ENCODE measurements at regions not wholly inside any gene's neighbourhood (a gene's known extent, or its start where the extent isn't known, plus 50 kb on each side); places are given as distances from the start of the nearest gene placed in this dataset.

DNA sequence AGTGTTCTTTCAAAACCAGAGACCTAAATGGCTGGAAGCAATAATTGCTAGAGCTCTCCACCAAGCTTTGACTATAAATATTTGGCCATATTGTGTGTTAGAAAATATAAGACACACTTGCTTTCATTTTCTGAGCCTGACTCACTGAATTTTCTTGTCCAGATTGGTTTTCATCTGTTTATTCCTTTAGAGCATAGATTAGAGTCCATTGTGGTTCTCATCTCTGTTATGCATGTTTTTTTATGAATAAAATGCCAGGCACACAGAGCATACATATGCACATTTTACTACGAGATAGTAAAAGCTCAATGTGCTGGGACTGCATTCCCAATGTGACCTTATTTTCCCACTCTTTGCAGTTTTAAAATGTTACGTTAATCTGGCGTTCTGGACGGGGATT lies 115.3 kb upstream of the MLIP start:
- Histone ChIP-seq H3K9me2 (replicated peaks; ENCODE audit: insufficient read depth, low read length) (no peaks in the 10 kb centered on the region), H3K9ac (ENCODE audit: low read length) (no peak overlapping the region), H2AFZ (ENCODE audit: low read depth, low read length, severe bottlenecking) (no peak overlapping the region), H3K9me3 (ENCODE audit: insufficient read depth, low read length) (no peaks in the 10 kb centered on the region), H4K20me1 (ENCODE audit: low read depth, low read length) (no peaks in the 10 kb centered on the region), H3K4me3 (ENCODE audit: insufficient read depth, low read length, poor library complexity, severe bottlenecking) (no peak overlapping the region), H3F3A (ENCODE audit: insufficient read depth) (no peaks in the 10 kb centered on the region), H3K36me3 (ENCODE audit: low read length) (no peaks in the 10 kb centered on the region), H3K4me2 (ENCODE audit: low read depth, low read length, poor library complexity, severe bottlenecking) (no peak overlapping the region), H3K27me3 (ENCODE audit: low read length) (no peaks in the 10 kb centered on the region), H3K27ac (ENCODE audit: low read depth, low read length) (no peak overlapping the region), H3K79me2 (ENCODE audit: insufficient read depth, low read length) (no peaks in the 10 kb centered on the region)
- TF ChIP-seq CTCF (IDR thresholded peaks at IDR 0.05; ENCODE audit: insufficient read depth, low read length, poor library complexity, severe bottlenecking) (no peak), EZH2phosphoT487 (conservative IDR thresholded peaks at IDR 0.05; ENCODE audit: low read length) (no peak)

- no peaks in the 10 kb centered on the region for H3K36me3 ChIP-seq (ENCODE audit: low read length)
- no peak for TF ChIP-seq CTCF (IDR thresholded peaks at IDR 0.05; ENCODE audit: insufficient read depth, low read length, poor library complexity, severe bottlenecking)
- TF ChIP-seq EZH2phosphoT487 (conservative IDR thresholded peaks at IDR 0.05; ENCODE audit: low read length), result no peak
- H3F3A ChIP-seq (ENCODE audit: insufficient read depth), result no peaks in the 10 kb centered on the region
- no peak overlapping the region for H3K4me2 ChIP-seq (ENCODE audit: low read depth, low read length, poor library complexity, severe bottlenecking)
- no peak overlapping the region for H3K27ac ChIP-seq (ENCODE audit: low read depth, low read length)
- no peaks in the 10 kb centered on the region for H3K27me3 ChIP-seq (ENCODE audit: low read length)
- no peak overlapping the region for H2AFZ ChIP-seq (ENCODE audit: low read depth, low read length, severe bottlenecking)
- no peak overlapping the region for H3K4me3 ChIP-seq (ENCODE audit: insufficient read depth, low read length, poor library complexity, severe bottlenecking)
- H3K79me2 ChIP-seq (ENCODE audit: insufficient read depth, low read length), result no peaks in the 10 kb centered on the region
- H3K9me3 ChIP-seq (ENCODE audit: insufficient read depth, low read length), result no peaks in the 10 kb centered on the region
- no peak overlapping the region for H3K9ac ChIP-seq (ENCODE audit: low read length)
- H3K9me2 ChIP-seq (replicated peaks; ENCODE audit: insufficient read depth, low read length), result no peaks in the 10 kb centered on the region
- no peaks in the 10 kb centered on the region for H4K20me1 ChIP-seq (ENCODE audit: low read depth, low read length)
Measured at GRCh38 chr6:53998303-53998702, 112.9 kb upstream of the MLIP start.

DNA sequence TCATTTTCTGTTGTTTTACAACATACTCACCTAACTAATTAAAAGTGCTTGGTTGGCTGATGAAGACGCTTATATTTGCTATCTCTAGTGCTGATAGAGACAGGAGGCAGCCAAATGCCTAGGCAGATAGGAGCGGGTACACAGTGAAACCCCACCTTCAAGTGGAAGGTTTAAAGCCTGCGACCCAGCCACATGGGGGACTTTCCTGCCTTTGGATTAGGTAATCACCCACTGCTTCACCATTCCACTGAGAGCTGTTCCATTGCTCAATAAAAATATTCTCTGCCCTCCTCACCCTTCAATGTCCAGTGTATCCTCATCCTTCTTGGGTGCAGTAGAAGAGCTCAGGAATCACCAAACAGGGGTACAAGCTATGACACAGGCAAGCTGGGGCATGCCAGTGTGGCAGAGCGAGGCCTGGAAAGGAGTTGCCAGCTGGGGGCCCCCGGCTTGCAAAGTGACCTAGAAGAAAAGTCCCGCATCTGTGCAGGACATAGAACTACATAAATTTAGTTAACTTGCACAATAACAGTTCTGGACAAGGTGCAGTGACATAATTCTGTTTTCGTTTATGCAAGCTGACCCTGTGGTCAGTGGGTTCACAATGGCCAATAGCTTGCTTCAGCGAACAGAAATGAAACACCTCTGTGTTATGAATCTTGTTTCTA lies 112.0 kb upstream of the MLIP start:
- no peak for TF ChIP-seq EZH2phosphoT487 (conservative IDR thresholded peaks at IDR 0.05; ENCODE audit: low read length)
- no peak for TF ChIP-seq CTCF (IDR thresholded peaks at IDR 0.05; ENCODE audit: insufficient read depth, low read length, poor library complexity, severe bottlenecking)

More for the DNA sequence above, 112.0 kb upstream of the MLIP start:
- Histone ChIP-seq H3K79me2 (ENCODE audit: insufficient read depth, low read length) (no peaks in the 10 kb centered on the region), H3K9me2 (replicated peaks; ENCODE audit: insufficient read depth, low read length) (no peaks in the 10 kb centered on the region), H4K20me1 (ENCODE audit: low read depth, low read length) (no peaks in the 10 kb centered on the region), H3K9ac (ENCODE audit: low read length) (no peak overlapping the region), H3K4me2 (ENCODE audit: low read depth, low read length, poor library complexity, severe bottlenecking) (no peak overlapping the region), H3K27ac (ENCODE audit: low read depth, low read length) (no peak overlapping the region), H2AFZ (ENCODE audit: low read depth, low read length, severe bottlenecking) (no peak overlapping the region), H3K27me3 (ENCODE audit: low read length) (no peaks in the 10 kb centered on the region), H3K4me3 (ENCODE audit: insufficient read depth, low read length, poor library complexity, severe bottlenecking) (no peak overlapping the region), H3K36me3 (ENCODE audit: low read length) (no peaks in the 10 kb centered on the region), H3F3A (ENCODE audit: insufficient read depth) (no peaks in the 10 kb centered on the region), H3K9me3 (ENCODE audit: insufficient read depth, low read length) (no peaks in the 10 kb centered on the region)
